NCI-H146 (cell line): ENCODE measurements at regions not wholly inside any gene's neighbourhood (a gene's known extent, or its start where the extent isn't known, plus 50 kb on each side); places are given as distances from the start of the nearest gene placed in this dataset.
"Not testable (repeated sequence)": the region's sequence is repeated elsewhere in the genome, so short reads cannot be mapped to it uniquely, and the experiment has no call there.

Source experiments
- DNase-seq: peaks from one replicate; lab custom pipeline; 2025; lab: John Stamatoyannopoulos, UW

DNA sequence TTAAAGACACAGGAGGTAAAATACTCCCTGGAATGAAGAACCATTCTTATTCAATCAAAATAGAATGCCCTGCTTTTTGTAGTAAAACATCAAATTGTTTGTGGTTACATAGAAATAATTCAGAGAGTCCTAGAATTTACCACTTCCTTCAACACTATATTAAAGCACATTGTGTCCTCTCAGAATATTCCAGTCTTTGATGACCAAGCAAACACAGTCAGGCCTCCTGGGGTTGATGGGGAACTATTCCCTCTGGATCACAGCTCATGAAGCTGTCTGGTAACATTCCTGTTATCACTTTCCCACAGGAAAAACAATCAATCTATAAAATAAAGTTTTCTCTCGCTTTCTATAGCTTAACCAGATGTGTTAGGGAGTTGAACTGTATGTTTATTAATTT lies 389.3 kb downstream of the KCNA4 start:
- no peak for DNase-seq

DNA sequence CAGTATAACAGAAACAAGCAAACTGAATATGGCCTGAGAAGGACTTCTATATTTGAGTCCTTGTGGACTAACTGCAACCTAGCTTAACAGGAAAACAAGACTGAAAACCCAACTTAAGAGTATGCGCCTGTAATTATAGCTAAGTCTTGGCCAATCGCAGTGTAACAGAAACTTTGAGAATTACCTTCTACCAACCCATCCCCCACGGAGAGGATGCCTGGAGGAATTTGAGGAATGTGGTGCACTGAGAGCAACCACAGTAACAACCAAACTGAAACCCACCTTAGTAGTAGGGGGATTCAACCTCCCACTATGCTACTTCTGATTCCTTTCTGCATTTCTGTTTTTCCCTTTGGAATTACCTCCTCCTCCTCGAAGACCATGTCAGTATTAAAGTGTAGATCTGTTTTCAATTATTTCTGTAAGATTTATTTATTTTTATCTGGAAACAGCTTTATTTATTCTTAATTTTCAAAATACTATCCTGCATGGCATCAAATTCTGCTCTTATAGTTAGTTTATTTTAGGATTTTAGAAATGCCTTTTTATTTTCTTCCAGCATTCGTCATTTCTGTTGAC lies 393.6 kb downstream of the KCNA4 start:
- DNase-seq = no peak

DNA sequence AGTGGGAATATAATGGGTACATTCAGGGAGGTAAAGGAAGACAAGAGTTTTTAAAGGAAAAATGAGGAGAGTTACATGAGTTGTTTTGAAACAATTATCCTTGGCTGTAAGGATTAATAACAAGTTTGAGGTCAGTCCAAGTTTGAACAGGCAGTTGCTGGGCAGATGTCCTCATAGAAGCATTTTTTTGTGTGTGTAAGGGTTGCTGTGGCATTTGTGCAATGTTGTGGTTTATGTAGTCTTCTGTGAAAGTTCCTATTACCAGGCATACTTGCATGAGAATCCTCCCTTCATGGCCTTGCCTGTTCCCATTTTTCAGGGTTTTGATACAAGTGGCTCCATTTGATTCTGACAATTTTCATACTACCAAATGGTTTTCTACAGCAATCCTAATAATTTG lies 400.2 kb downstream of the KCNA4 start:
- DNase-seq = no peak

DNA sequence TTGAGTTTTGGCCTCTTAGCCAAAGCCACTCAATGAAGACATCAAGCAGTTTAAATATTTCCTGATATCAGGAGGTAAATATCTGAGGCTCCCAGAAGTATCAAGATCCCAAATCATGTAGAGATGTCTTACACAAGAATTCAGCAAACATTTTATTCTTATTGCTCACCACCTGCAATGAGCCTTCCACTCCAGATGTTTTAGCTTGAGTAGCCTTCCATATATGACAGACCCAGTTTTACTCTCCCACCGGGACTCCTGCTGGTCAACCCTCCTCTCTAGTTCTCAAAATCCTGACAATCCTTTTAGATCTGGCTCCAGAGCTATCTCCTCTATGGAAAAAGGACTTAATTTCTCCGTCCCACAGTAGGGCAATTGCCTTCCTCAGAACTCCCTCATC lies 404.4 kb downstream of the KCNA4 start:
- no peak for DNase-seq

DNA sequence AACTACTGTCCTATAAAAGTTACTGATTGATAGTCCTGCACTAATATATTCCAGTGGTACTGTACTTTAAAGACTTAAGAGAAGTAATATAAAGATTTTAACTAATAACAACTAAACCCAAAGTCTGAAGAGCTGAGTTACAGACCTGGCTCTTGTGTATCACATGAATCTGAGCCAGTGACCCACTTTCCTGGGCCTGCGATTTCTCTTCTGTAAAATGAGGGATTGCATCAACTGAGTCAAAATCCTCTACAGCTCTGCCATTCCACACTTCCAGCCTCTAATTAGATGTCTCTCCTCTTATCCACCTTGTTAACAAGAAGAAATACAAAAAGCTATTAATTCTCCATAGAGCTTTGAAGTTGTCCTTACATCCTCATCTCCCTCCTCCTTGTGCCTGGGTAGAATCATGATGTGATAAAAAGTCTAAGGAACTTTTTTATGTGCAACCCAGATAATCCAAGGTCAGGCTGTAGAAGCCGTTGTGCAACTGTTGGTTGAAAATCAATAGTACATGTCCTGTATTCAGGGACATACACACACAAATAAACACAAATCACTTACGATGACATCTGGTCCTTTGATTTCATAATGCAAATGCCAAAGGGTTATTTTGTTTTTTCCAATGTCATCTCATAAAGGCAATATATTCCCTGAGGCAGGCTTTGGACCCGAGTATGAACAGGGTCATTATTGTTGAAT lies 410.3 kb downstream of the KCNA4 start:
- no peak for DNase-seq

DNA sequence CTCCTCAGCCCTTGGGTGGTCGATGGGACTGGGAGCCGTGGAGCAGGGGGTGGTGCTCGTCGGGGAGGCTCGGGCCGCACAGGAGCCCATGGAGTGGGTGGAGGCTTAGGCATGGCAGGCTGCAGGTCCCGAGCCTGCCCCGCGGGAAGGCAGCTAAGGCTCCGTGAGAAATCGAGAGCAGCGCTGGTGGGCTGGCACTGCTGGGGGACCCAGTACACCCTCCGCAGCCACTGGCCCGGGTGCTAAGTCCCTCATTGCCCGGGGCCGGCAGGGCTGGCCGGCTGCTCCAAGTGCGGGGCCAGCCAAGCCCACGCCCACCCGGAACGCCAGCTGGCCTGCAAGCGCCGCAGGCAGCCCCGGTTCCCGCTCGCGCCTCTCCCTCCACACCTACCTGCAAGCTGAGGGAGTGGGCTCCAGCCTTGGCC lies 416.7 kb downstream of the KCNA4 start:
- not testable (repeated sequence) for DNase-seq

DNA sequence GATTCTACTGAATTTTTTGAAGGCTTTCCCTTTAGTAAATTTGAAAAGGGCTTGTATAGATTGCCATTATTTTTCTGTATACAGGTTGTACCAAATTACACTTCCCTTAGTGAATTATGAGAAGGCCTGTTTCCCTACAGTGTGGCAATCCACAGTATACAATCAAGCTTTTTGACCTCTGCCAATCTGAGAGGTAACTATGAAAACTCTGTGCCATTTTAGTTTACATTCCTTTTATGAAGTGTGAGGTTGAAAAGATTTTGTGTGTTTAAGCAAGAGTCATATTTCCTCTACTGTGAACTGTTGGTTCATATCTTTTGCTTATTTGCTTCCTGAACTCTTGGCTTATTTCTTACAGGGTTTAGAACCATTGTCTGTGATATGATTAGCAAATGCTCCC lies 432.5 kb downstream of the KCNA4 start:
- no peak for DNase-seq

DNA sequence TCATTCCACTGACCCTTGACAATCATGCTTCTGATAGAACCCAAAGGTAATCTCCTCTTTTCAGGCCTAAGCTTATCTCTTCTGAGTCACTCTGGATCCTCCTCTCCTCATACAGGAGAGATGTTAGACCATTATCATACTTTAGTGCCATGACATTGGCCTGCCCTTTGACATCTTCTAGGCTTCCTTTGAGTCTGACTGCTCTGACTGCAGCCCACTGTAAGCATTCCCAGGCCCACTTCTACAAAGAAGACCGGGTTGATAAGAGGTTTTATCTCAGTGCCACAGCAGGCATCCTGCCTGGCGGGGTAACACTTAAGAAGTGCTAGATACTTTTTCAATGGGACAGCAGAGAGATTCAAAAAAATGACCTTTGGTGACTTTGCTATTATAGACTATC lies 438.0 kb downstream of the KCNA4 start:
- DNase-seq = no peak

DNA sequence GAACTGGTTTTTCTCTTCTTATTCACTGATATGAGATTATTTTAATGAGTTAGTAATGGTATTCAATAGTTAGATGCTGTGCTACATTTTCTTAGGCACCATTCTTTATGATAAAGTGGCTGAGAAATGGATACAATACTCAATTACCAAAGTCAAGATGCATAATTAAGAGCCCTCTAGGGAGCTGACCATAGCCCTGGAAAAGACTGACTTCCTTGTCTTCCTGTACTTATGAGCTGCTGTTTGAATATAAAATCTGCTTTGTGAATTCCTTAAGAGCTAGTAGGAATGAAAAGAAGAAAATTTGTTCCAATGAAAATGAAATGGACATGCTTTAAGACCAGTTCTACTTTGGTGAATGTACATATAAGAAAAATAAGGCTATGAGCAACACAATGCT lies 452.3 kb downstream of the KCNA4 start:
- no peak for DNase-seq

DNA sequence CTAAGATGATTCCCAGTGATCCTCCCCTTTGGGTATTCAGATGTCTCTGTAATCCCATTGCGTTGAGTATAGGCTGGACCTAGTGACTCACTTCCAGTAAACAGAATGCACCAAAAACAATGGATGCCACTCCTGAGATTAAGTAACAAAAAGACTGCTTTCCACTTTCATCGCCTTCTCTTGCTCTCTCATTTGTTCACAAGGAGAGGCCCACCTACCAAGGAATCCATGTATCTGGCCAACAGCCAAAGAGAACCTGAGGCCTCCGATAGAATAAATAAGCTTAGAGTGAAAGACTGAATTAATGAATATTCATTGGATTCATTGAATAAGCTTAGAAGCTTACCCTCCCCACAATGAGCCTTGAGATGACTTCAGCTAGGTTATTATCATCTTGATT lies 454.6 kb downstream of the KCNA4 start:
- DNase-seq = no peak

DNA sequence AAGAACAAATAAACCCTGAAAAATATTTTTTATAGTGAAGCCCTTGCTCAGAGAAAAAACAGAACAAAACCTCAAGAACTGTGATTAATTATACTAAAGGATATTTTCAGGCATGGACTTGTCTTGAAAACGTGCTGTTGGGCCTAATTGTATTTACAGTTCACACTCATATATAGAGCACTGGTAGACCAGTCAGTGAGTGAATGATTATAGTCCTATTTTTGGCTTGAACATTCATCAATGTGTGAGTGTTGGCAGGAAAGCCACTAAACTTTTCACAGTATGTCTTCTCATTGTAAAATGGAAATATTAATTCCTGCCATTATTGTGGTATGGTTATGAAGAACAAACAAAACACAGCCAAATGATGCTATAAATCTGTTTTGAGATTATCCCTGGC lies 462.8 kb downstream of the KCNA4 start:
- no peak for DNase-seq

DNA sequence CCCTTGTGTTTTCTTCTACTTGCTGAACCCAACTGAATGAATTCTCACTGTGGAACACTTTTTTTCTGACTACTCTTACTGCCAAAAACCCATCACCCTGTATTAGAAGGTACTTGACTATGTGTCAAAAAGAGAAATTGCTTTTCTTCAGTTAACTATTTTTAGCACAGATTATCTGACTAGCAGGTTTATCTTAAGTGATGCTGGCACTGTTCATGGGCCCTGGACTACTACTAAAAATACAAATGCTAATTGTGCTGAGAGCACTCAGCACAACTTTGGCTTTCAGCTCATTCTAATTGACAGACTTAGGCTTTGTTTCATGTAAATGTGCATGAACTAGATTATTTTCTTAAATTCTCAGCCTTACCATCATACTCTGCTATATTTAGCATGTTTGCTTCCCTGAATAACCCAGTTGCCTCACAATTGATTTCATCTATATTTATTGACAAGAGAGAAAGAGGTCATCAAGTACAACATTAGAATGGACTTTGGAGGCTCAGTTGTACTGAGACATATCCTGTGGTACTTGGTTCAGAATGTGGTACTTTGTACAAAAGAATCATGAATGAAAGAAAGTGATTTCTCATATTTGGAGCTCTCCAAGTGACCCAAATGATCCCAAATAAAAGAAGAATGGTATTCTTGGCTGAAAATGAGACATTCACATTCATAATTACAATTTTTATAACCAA lies 478.3 kb downstream of the KCNA4 start:
- DNase-seq = no peak

DNA sequence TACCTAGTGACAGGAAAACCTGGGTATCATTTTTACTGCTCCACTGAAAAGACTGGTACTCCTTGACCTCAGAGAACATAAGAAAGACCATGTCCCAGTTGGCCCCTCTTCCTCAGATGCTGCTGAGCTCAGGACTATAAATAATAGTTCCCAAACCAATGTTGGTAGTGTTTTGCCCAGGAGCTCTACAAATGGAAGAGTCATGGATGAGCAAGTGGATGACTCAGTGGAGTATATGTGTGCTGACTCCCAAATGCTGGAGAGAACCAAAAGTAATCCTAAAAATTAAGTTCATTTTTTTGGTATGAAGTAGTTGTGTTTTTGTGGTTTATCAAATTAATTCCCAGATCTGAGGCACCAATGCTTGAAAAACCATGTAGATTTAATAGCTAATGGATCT lies 482.0 kb downstream of the KCNA4 start:
- DNase-seq = no peak

DNA sequence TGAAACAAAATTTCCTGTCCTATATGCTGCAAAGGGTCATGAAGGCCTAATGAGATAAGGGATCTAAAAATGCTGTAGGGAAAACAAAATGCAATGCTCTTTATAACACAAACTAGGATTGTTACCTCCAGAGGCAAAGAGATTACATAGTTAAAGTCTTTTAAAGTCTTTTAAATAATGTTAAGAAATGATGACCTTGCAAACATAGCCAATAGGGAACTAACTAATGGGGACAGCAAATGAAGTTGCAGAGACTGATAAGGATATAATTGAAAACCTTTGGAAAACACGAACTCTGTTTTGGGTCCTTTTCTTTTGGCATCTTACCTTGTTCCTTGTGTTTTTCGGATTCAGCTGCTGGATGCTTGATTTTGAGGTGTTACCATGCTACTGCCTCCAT lies 485.9 kb downstream of the KCNA4 start:
- no peak for DNase-seq

DNA sequence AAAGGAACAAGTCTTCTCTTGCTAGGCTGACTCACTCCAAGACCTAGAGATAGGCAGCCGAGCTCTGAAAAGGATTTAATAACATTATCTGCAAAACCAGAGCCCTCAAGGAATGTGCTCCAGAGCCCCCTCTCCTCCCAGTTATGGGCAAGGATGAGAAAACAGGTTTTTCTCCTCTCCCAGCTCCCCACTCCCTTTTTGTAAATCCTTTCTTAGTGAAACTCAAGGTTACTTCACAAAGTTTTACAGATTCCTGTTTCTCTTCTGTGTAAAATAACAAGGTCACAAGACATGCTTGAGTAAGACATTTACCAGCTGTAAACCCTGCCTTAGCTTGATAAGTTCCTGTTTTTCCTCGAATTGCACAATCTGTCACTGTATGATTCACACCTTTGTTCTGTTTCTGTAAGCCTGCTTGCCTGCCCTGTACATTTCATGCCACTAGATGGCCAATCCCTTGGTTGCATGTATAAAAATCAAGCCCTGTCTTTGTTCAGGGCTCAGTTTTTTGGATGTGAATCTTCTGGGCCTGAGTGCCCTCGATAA lies 489.4 kb downstream of the KCNA4 start:
- no peak for DNase-seq

DNA sequence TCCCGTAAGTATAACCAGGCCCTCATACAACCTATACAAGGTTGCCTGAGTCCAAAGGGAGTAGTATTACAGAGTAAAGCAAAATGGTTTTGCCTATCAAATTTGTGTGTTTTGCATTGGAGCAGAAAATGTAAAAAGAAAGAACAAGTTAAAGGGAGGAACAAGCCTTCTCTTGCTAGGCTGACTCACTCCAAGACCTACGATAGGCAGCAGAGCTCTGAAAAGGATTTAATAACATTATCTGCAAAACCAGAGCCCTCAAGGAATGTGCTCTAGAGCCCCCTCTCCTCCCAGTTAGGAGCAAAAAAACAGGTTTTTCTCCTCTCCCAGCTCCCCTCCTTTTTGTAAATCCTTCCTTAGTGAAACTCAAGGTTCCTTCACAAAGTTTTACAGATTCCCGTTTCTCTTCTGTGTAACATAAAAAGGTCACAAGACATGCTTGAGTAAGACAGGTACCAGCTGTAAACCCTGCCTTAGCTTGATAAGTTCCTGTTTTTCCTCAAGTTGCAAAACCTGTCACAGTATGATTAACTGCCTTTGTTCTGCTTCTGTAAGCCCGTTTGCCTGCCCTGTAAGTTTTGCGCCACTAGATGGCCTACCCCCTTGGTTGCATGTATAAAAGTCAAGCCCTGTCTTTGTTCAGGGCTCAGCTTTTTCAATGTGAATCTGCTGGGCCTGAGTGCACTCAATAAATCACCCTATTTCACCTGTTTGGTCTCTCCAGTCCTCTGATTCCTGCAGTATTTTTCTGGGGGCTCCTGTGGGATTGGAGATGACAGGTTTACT lies 498.2 kb downstream of the KCNA4 start:
- DNase-seq = no peak

DNA sequence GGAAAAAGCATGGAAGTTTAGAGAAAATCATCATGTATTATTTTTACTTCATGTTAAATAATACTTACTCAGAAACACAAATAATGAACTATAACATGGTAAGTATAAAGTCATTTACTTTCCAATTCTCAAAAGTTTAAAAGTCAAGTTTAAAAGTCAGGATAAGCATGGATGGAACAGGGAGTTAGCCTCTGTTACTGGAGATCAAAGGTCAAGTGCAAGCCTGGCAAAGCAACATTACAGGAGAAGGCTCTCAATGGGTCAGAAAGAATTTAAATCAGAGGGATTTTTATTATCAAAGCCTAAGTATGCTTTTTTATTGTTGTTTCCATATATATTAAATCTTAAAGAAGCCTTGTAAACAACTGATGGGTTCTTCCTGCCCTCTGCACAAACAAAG lies 505.4 kb downstream of the KCNA4 start:
- DNase-seq = no peak

DNA sequence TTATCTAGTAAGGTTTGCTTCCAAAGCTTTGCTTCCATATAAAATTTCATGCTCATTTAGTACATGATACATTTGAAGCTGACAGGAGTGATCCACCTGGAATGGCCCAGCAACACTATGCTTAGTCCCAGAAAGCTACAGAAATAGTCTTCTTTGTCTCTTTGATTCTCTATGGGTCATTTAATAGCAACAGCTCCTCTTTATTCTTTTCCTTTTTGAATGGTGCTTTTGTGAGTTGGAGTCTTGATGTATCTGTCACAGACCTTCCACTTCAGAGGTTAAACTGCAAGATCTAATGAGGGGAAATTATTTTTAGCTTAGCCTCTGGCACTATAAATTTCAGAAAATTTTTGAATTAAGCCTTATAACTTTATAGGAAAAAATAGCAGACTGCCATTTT lies 509.5 kb downstream of the KCNA4 start:
- no peak for DNase-seq

DNA sequence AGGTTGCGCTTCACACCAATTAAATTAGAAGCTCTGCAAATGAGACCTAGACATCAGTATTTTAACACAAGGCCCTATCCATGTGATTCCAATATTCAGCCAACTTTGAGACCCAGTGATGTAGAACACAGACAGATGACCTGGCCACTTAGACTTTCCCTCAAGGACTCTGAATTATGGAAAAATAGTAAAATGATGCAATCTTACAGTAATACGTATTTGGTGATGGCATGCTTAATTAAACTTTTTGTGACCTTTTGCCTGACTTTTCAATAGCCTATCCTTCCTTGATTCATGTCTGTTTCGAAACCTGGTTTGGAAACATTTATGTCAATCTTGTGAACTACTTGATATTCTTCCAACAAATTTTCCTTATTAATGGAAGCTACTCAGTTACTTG lies 521.2 kb downstream of the KCNA4 start:
- no peak for DNase-seq

DNA sequence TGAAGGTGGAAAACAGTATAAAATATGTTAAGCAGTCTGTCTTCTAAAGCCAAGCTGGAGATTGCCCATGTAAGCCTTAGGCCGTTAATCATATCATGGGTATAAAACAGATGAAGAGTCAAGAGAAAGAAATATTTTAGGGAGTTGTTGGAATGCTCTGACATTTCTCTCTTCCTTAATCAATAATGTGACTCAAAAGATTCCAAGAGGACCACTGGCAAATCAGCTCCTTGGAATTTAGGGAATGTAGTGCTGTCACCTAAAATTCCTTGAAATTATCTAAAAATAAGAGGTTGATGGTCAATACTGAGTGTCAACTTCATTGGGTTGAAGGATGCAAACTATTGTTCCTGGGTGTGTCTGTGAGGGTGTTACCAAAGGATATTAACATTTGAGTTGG lies 525.9 kb downstream of the KCNA4 start:
- DNase-seq = no peak

DNA sequence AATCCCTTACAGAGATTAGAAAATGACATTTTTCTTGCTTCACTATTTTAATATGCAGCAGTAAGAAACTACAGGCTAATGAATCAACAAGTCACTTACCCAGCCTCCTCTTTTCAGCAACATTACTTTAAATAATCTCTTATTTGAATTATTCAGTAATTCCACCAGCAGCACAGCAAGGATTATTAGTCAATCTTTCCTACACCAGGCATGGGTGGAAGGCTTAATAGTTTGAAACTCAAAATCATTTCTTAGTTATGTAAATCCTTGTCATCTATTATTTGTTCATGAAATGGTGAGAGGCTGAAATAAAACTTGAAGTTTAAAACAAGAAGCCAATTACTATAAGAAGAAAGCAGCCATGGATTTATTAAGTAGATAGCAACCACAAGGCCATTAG lies 530.5 kb downstream of the KCNA4 start:
- no peak for DNase-seq

DNA sequence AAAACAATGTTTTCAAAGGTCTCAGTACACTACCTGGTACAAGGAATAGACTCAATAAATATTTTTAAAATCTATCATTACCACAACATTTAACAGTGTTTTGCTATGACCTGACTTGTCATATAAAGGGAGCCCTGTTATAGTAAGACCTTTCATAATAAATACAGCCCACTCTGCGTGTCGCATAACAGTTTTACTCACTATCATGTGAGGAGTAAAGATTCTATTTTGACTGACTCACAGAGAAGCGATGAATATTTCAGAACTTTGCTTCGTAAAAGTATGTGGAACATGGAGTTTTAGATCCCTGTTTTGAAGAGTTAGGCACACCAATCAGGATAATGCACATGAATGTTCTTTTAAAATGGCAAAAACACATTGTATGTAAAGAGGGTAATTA lies 531.2 kb downstream of the KCNA4 start:
- no peak for DNase-seq

DNA sequence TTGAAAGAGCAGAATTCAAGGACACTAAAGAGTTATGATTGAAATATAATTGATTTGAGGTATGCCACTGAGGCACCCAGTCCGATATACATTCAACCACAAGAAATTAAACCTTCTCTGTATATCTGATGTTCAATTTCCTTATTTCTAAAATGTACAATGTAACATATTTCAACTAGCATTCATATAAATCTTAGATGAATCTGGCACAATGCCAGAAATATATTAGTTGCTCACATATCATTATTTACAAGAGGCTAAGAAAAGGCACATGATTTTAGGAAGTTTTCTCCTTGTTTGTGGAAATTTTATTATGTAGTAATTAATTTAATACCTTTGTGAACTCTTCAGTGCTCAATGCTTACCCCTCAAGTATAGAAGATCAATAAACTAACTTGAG lies 532.3 kb downstream of the KCNA4 start:
- no peak for DNase-seq
